OCI-M2 (cell line): ENCODE measurements at regions not wholly inside any gene's neighbourhood (a gene's known extent, or its start where the extent isn't known, plus 50 kb on each side); places are given as distances from the start of the nearest gene placed in this dataset.
"Not testable (repeated sequence)": the region's sequence is repeated elsewhere in the genome, so short reads cannot be mapped to it uniquely, and the experiment has no call there.

Experiments used
- DNase-seq: peaks from one replicate; lab custom pipeline; 2025; ENCODE audit not compliant: unreplicated experiment; lab: John Stamatoyannopoulos, UW

- no peak for DNase-seq
These were observed 222.2 kb downstream of the LY86 start for GRCh38 chr6:6810727-6811126.

GRCh38 chr6:6811128-6812009, 222.8 kb downstream of the LY86 start:
- no peak for DNase-seq

DNA sequence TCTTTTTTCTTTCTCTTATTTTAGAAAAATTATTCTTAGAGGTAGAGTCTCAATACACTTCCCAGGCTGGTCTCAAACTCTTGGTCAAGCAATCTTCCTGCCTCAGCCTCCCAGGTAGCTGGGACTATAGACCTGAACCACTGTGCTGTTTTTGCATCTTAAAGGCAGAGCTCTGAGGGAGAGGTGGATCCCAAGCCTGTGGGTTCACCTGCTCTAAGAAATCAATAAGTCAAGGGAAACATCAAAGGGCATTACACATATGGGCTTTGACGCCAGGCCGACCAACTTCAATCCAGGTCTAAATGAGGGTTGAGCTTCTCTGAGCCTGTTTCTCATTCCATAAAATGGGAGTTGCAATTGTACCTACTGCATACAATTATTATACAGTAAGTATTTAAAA, 223.9 kb downstream of the LY86 start:
- no peak for DNase-seq

- DNase-seq: no peak
These were observed 227.2 kb downstream of the LY86 start for GRCh38 chr6:6815732-6816131.

GRCh38 chr6:6816716-6817115, 228.2 kb downstream of the LY86 start:
- no peak for DNase-seq

- DNase-seq: no peak
These were observed 229.6 kb downstream of the LY86 start for GRCh38 chr6:6818078-6818639.

GRCh38 chr6:6820641-6821238, 232.2 kb downstream of the LY86 start:
- no peak for DNase-seq

GRCh38 chr6:6821639-6822261, 233.2 kb downstream of the LY86 start:
- no peak for DNase-seq

DNA sequence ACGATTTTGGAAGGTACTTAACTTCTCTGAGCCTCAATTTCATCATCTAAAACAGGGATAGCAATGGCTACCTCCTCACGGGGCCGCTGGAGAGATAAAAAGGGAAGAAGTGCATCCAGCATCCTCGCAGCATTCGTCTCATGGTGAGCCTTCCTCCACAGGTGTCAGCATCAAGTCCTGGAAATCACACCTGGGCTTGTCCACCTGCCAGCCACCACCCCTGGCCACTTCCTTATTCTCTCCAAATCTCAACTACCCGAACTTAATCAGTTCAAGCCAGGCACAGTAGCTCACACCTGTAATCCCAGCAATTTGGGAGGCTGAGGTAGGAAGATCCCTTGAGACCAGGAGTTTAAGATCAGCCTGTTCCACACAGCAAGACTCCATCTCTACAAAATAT, 234.5 kb downstream of the LY86 start:
- DNase-seq: no peak

DNA sequence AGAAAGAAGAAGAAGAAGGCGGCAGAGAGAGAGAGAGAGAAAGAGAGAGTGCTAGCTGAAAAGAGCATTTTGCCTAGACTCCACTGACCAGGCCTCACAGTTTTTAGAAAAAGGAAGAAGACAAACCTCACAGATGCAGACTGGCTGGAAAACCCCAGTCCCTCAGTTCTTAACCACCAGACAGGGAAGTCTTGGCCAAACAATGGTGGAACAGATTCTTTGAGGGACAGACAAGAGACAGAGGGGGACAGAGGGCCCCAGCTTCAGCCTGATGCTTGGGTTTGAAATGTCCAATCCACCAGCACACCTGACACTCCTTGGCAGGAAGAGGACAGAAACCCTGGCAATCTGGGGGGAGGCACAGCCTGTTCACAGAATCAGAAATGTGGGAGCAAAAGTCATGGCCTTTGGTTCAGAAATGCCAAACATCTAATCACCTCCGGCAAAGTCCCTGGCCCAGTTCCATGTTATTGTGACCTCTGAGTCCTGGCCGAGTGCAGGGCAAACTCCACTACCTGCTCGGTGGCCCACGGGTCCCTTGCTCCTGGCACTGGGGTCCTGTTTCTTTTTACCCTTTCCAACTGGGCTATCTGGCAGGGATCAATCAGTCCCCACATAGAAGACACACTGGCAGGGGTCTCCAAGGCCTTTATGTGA, 235.2 kb downstream of the LY86 start:
- DNase-seq: no peak

DNA sequence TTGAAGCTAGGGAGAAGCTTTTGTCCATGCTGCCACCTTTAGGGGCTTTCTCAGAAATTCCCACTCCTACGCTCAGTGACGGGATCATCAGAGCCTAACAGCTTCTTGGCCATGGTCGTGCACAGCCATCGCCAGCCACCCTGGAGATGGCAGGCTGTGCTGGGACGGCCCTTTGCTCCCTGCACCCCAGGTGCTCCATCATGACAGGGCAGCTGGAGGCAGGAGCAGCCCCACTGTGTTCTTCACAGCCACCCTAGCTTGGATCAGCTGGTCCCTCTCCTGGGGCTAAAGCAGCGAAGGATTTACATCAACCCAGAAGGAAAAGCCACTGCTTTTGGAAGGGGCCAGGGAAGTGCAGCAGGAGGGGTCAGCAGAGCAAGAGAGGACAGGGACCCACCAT, 235.9 kb downstream of the LY86 start:
- no peak for DNase-seq

DNA sequence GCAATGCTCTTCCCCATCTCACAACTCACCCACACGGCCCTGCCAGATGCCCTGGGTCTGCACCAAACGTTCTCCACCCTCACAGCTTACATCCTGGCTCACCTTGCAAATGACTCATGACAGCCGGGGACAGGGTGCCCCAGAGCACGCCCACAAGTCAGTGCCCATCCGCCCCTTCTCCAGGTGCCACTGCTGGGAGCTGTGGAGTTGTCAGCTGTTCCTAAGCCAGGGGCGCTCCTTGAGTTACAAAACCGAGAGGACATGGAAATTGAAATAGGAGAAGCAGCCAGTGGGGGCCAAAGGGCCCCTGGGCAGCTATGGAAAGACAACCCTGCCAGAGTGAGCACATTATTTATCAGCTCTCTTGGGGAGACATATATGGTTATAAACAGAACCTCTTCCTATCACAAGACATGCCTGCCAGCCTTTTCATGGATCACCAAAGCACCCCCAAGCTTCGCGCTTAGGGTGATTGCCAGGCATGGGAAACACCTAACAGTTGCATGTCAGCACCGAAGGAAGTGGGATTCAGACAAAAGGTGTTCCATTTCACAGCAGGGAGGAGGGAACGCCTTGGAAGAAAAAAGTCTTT, 236.8 kb downstream of the LY86 start:
- no peak for DNase-seq

- no peak for DNase-seq
These were observed 237.8 kb downstream of the LY86 start for GRCh38 chr6:6826095-6826901.

DNA sequence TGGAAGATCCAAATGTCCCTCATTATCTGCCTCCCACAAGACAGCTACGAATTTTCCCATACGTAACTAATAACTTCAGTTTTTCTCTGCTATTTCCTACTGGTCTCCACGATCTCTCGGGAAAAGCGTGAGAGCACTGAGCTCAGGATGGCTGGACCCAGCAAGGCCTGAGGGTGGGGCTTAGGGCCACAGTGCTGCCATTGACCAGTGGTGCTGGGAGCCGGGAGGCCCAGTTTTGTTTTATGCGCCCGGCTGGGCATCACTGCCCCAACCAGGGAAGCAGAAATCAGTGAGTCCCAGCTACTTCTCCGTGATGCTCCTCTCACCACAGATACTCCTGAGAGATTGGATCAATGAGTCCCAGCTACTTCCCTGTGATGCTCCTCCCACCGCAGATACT, 238.4 kb downstream of the LY86 start:
- DNase-seq: no peak

- no peak for DNase-seq
These were observed 241.6 kb downstream of the LY86 start for GRCh38 chr6:6829872-6830685.

GRCh38 chr6:6830686-6831063, 242.2 kb downstream of the LY86 start:
- DNase-seq: not testable (repeated sequence)

GRCh38 chr6:6832439-6832838, 243.9 kb downstream of the LY86 start:
- no peak for DNase-seq

DNA sequence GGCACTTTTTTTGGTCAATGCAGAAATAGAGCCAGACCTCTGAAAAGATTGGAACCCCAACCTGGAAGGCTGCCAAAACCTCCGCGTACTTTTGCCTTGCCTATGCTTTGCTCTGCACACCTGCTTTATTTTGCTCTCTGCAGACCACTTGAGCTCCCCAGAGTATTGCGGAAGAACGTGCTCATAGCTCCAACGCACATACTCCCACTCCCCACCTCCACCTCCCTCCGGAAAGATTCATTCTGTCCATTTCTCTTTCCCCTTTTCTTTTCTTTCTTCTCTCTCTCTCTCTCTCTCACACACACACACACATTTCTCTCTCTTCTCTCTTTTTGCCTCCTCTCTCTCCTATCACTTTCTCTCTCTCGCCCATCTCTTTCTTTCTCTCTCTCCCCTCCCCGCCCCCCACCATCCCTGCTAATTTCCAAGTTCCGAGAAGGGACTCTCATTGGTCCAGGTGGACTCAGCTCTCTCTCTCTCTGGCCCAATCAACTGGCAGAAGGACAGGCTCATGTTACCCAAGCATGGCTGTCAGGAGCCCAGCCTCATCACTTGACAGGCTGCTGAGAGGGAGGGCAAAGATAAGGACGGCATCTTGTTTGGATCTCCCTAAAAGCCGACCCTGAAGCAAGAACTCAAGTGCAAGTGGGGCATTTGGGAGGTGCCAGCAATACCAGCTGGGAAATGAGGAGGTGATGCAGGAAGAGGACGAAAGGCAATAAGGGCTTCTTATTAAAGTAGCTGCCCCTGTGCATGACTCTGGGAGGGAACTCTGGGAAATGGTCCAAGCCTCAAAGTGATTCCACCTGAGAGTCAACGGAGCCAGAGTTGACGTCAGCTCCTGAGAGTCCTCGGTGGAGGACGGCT, 246.1 kb downstream of the LY86 start:
- DNase-seq: no peak

DNA sequence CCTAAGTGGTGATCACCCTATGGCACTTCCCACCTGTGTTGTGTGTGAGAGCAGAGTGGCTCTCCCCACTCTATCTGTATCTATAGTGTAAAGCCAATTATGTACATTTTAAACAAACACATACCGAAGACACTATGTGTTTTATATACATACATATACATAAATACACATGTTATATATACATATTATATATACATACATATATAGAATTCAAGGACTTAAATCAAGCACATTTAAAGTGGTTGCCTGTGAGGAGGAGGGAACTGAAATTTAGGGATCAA, 246.6 kb downstream of the LY86 start:
- DNase-seq: no peak
